Choroid plexus epithelial cell (primary cell): ENCODE measurements at regions not wholly inside any gene's neighbourhood (a gene's known extent, or its start where the extent isn't known, plus 50 kb on each side); places are given as distances from the start of the nearest gene placed in this dataset.
A peak's percentile ranks its signal among the peaks of the same experiment; 100 is the strongest.

Experiments
- DNase-seq: peaks from one replicate; pipeline ENCODE4 v3.0.0-alpha.2; 2010; ENCODE audit warnings: low read depth
- H3K4me3 ChIP-seq: 2 replicates; pipeline ENCODE4 v1.5.1; 2011; ENCODE audit warnings: low read depth, mild to moderate bottlenecking, control low read depth, low read length, moderate library complexity
- CTCF ChIP-seq: conservative IDR thresholded peaks from 2 replicates; pipeline ENCODE4 v1.5.1; 2011; ENCODE audit warnings: low read depth, mild to moderate bottlenecking, control low read depth, inconsistent platforms, low read length, moderate library complexity

- TF ChIP-seq CTCF, result no peak
- no peak overlapping the region for H3K4me3 ChIP-seq
- DNase-seq, result no peak
Observed at GRCh38 chr4:3818371-3818770, 52.2 kb downstream of the ADRA2C start.

- H3K4me3 ChIP-seq, result no peak overlapping the region
- TF ChIP-seq CTCF, result no peak
- no peak for DNase-seq
Observed at GRCh38 chr4:3819210-3819919, 53.2 kb downstream of the ADRA2C start.

GRCh38 chr4:3820016-3820805 lies 54.0 kb downstream of the ADRA2C start:
- no peak for DNase-seq
- no peak overlapping the region for H3K4me3 ChIP-seq
- no peak for TF ChIP-seq CTCF

GRCh38 chr4:3820806-3821579 lies 54.8 kb downstream of the ADRA2C start:
- DNase-seq, result no peak
- no peak overlapping the region for H3K4me3 ChIP-seq
- TF ChIP-seq CTCF, result no peak

- DNase-seq, result no peak
- TF ChIP-seq CTCF, result no peak
- H3K4me3 ChIP-seq, result no peak overlapping the region
Observed at GRCh38 chr4:3821580-3822229, 55.5 kb downstream of the ADRA2C start.

GRCh38 chr4:3822230-3822947 lies 56.2 kb downstream of the ADRA2C start:
- TF ChIP-seq CTCF, result no peak
- no peak overlapping the region for H3K4me3 ChIP-seq
- peak; percentile 20 for DNase-seq
